Right renal cortex interstitium (tissue), 3 donors: ENCODE measurements at regions not wholly inside any gene's neighbourhood (a gene's known extent, or its start where the extent isn't known, plus 50 kb on each side); places are given as distances from the start of the nearest gene placed in this dataset.

Experiments
- DNase-seq, 3 donors: peaks; one replicate each; pipeline ENCODE4 v3.0.0-alpha.2; 2013; ENCODE audit warnings: low read depth in 3 of 3, low spot score in 2 of 3

- DNase-seq = no peak
Measured at GRCh38 chr2:67948506-67948905, 114.3 kb downstream of the C1D start.

- DNase-seq = no peak
Measured at GRCh38 chr2:67950018-67950417, 112.8 kb downstream of the C1D start.

GRCh38 chr2:67950919-67951318 lies 111.9 kb downstream of the C1D start:
- DNase-seq = no peak

- no peak for DNase-seq
Measured at GRCh38 chr2:67952066-67952465, 110.7 kb downstream of the C1D start.

- peak in 1 of 3 donors; percentile 18 for DNase-seq
Measured at GRCh38 chr2:67954093-67954748, 108.6 kb downstream of the C1D start.

- DNase-seq = no peak
Measured at GRCh38 chr2:67955748-67956603, 106.8 kb downstream of the C1D start.

GRCh38 chr2:67965246-67965645 lies 97.6 kb downstream of the C1D start:
- no peak for DNase-seq

- DNase-seq = no peak
Measured at GRCh38 chr2:67970071-67970470, 92.7 kb downstream of the C1D start.

- no peak for DNase-seq
Measured at GRCh38 chr2:67970542-67970941, 92.3 kb downstream of the C1D start.

GRCh38 chr2:67974559-67975430 lies 88.0 kb downstream of the C1D start:
- no peak for DNase-seq

GRCh38 chr2:67977464-67977863 lies 85.3 kb downstream of the C1D start:
- no peak for DNase-seq

GRCh38 chr2:67982956-67983355 lies 79.8 kb downstream of the C1D start:
- no peak for DNase-seq

- no peak for DNase-seq
Measured at GRCh38 chr2:67984600-67984999, 78.2 kb downstream of the C1D start.

GRCh38 chr2:67985586-67985985 lies 77.2 kb downstream of the C1D start:
- no peak for DNase-seq

- no peak for DNase-seq
Measured at GRCh38 chr2:67986258-67986657, 76.5 kb downstream of the C1D start.
